ENCODE measurements at regions not wholly inside any gene's neighbourhood (a gene's known extent, or its start where the extent isn't known, plus 50 kb on each side); places are given as distances from the start of the nearest gene placed in this dataset.

- no peak for TF ChIP-seq POLR2AphosphoS5 (IDR thresholded peaks at IDR 0.05; ENCODE audit: low read depth, low read length)
- TF ChIP-seq, protein P1, sequence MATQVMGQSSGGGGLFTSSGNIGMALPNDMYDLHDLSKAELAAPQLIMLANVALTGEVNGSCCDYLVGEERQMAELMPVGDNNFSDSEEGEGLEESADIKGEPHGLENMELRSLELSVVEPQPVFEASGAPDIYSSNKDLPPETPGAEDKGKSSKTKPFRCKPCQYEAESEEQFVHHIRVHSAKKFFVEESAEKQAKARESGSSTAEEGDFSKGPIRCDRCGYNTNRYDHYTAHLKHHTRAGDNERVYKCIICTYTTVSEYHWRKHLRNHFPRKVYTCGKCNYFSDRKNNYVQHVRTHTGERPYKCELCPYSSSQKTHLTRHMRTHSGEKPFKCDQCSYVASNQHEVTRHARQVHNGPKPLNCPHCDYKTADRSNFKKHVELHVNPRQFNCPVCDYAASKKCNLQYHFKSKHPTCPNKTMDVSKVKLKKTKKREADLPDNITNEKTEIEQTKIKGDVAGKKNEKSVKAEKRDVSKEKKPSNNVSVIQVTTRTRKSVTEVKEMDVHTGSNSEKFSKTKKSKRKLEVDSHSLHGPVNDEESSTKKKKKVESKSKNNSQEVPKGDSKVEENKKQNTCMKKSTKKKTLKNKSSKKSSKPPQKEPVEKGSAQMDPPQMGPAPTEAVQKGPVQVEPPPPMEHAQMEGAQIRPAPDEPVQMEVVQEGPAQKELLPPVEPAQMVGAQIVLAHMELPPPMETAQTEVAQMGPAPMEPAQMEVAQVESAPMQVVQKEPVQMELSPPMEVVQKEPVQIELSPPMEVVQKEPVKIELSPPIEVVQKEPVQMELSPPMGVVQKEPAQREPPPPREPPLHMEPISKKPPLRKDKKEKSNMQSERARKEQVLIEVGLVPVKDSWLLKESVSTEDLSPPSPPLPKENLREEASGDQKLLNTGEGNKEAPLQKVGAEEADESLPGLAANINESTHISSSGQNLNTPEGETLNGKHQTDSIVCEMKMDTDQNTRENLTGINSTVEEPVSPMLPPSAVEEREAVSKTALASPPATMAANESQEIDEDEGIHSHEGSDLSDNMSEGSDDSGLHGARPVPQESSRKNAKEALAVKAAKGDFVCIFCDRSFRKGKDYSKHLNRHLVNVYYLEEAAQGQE (IDR thresholded peaks at IDR 0.05; ENCODE audit: insufficient read depth in 1 of 2, low read depth in 2 of 2, low read length in 2 of 2) = no peak
- no peak for TF ChIP-seq SIN3A (IDR thresholded peaks at IDR 0.05; ENCODE audit: borderline replicate concordance, insufficient read depth, low read length)
- no peak for TF ChIP-seq FOXP2 (optimal IDR thresholded peaks at IDR 0.05; ENCODE audit: borderline replicate concordance, extremely low read depth, extremely low read length, insufficient read depth)
- no peak for TF ChIP-seq TAF1 (IDR thresholded peaks at IDR 0.05; ENCODE audit: borderline replicate concordance, insufficient read depth, low read length)
Observed at GRCh38 chr5:104344809-104345208, 782.2 kb upstream of the NUDT12 start.

DNA sequence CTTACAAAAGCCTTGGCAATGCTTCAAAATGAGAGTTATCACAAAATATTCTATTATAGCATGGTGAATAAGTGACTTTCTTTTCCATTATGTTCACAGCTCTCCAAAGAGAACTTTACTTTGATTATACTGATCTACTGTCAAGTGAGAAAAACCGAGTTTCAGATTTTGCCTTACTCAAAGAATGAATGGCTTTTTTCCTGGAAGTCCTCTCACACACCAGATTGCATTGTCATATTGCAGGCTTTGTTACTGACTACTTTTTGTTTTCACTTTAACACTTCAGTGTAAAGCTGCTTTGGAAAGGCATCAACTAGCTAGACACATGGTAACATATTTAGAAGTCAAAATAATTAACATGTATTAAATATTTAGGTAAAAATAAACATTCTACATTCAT is 765.2 kb upstream of the NUDT12 start:
- TF ChIP-seq TAF1 (IDR thresholded peaks at IDR 0.05; ENCODE audit: borderline replicate concordance, insufficient read depth, low read length) = no peak

DNA sequence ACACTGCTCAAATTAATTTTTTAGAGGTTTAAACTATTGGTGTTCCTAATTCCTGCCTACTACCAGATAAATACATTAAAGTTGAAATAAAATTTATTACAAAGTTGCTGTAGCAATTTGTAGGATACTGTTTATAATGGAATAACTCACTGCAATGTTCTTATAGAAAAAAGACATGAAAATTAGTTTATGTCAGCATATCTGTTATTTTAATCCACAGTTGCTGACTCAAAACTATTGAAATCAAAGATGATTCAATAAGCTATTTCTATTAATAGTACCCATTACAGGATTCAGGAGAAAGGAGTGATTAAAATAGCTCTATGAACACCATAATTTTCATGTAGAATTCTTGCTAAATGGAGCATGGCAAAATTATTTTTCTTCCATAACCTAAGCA is 764.4 kb upstream of the NUDT12 start:
- TF ChIP-seq FOXP2 (optimal IDR thresholded peaks at IDR 0.05; ENCODE audit: borderline replicate concordance, extremely low read depth, extremely low read length, insufficient read depth) = no peak
- TF ChIP-seq, protein P1 (IDR thresholded peaks at IDR 0.05; ENCODE audit: insufficient read depth in 1 of 2, low read depth in 2 of 2, low read length in 2 of 2) = no peak
- TF ChIP-seq SIN3A (IDR thresholded peaks at IDR 0.05; ENCODE audit: borderline replicate concordance, insufficient read depth, low read length) = no peak
- no peak for TF ChIP-seq POLR2AphosphoS5 (IDR thresholded peaks at IDR 0.05; ENCODE audit: low read depth, low read length)
- no peak for TF ChIP-seq TAF1 (IDR thresholded peaks at IDR 0.05; ENCODE audit: borderline replicate concordance, insufficient read depth, low read length)

GRCh38 chr5:104325356-104325755 is 762.8 kb upstream of the NUDT12 start:
- TF ChIP-seq SIN3A (IDR thresholded peaks at IDR 0.05; ENCODE audit: borderline replicate concordance, insufficient read depth, low read length) (no peak), TAF1 (IDR thresholded peaks at IDR 0.05; ENCODE audit: borderline replicate concordance, insufficient read depth, low read length) (no peak)
- TF ChIP-seq, protein P1 (IDR thresholded peaks at IDR 0.05; ENCODE audit: insufficient read depth in 1 of 2, low read depth in 2 of 2, low read length in 2 of 2) = no peak

- TF ChIP-seq FOXP2 (optimal IDR thresholded peaks at IDR 0.05; ENCODE audit: borderline replicate concordance, extremely low read depth, extremely low read length, insufficient read depth) (no peak), SIN3A (IDR thresholded peaks at IDR 0.05; ENCODE audit: borderline replicate concordance, insufficient read depth, low read length) (no peak), TAF1 (IDR thresholded peaks at IDR 0.05; ENCODE audit: borderline replicate concordance, insufficient read depth, low read length) (no peak), POLR2AphosphoS5 (IDR thresholded peaks at IDR 0.05; ENCODE audit: low read depth, low read length) (no peak)
- TF ChIP-seq, protein P1 (IDR thresholded peaks at IDR 0.05; ENCODE audit: insufficient read depth in 1 of 2, low read depth in 2 of 2, low read length in 2 of 2) = no peak
Observed at GRCh38 chr5:104312481-104312880, 749.9 kb upstream of the NUDT12 start.

All from PFSK-1 (cell line).